AG20443 (cell line): ENCODE measurements at regions not wholly inside any gene's neighbourhood (a gene's known extent, or its start where the extent isn't known, plus 50 kb on each side); places are given as distances from the start of the nearest gene placed in this dataset.

Source experiments
- DNase-seq: peaks from one replicate; pipeline ENCODE4 v3.0.0; 2012; ENCODE audit warnings: low spot score, mixed read lengths

- DNase-seq, result no peak
Measured at GRCh38 chrX:39709812-39710211, 387.9 kb downstream of the BCOR start.

GRCh38 chrX:39710776-39711175 lies 387.0 kb downstream of the BCOR start:
- no peak for DNase-seq

- DNase-seq, result no peak
Measured at GRCh38 chrX:39714471-39714870, 383.3 kb downstream of the BCOR start.

GRCh38 chrX:39716401-39716800 lies 381.4 kb downstream of the BCOR start:
- DNase-seq, result no peak

GRCh38 chrX:39716802-39717540 lies 380.8 kb downstream of the BCOR start:
- DNase-seq, result no peak

- DNase-seq, result no peak
Measured at GRCh38 chrX:39718981-39719380, 378.8 kb downstream of the BCOR start.

GRCh38 chrX:39720945-39721344 lies 376.8 kb downstream of the BCOR start:
- DNase-seq, result peak; percentile 19

GRCh38 chrX:39721566-39722279 lies 376.0 kb downstream of the BCOR start:
- peak; percentile 62 for DNase-seq

GRCh38 chrX:39724544-39724943 lies 373.2 kb downstream of the BCOR start:
- no peak for DNase-seq

- no peak for DNase-seq
Measured at GRCh38 chrX:39725114-39725513, 372.6 kb downstream of the BCOR start.

- DNase-seq, result peak; percentile 77
Measured at GRCh38 chrX:39725928-39726619, 371.7 kb downstream of the BCOR start.

- DNase-seq, result peak; percentile 65
Measured at GRCh38 chrX:39726771-39727170, 371.0 kb downstream of the BCOR start.

GRCh38 chrX:39728025-39728424 lies 369.7 kb downstream of the BCOR start:
- DNase-seq, result no peak

- DNase-seq, result no peak
Measured at GRCh38 chrX:39728852-39729598, 368.7 kb downstream of the BCOR start.

- DNase-seq, result peak; percentile 29
Measured at GRCh38 chrX:39729981-39730661, 367.6 kb downstream of the BCOR start.

GRCh38 chrX:39730662-39731329 lies 367.0 kb downstream of the BCOR start:
- DNase-seq, result peak; percentile 82

GRCh38 chrX:39731330-39731667 lies 366.5 kb downstream of the BCOR start:
- DNase-seq, result no peak

- no peak for DNase-seq
Measured at GRCh38 chrX:39731735-39732134, 366.0 kb downstream of the BCOR start.

- no peak for DNase-seq
Measured at GRCh38 chrX:39733745-39734144, 364.0 kb downstream of the BCOR start.

- no peak for DNase-seq
Measured at GRCh38 chrX:39734174-39734776, 363.5 kb downstream of the BCOR start.
